CD4-positive, alpha-beta T cell treated with Interferon gamma for 1 hour (primary cell): ENCODE measurements at regions not wholly inside any gene's neighbourhood (a gene's known extent, or its start where the extent isn't known, plus 50 kb on each side); places are given as distances from the start of the nearest gene placed in this dataset.
"Not testable (repeated sequence)": the region's sequence is repeated elsewhere in the genome, so short reads cannot be mapped to it uniquely, and the experiment has no call there.

Experiments
- DNase-seq: peaks from one replicate; pipeline ENCODE4 v3.0.0-alpha.2; 2020

- no peak for DNase-seq
These were observed 1068.4 kb upstream of the SPRY2 start for GRCh38 chr13:81409284-81409683.

GRCh38 chr13:81408647-81409046, 1067.7 kb upstream of the SPRY2 start:
- DNase-seq: no peak

GRCh38 chr13:81406639-81407292, 1065.8 kb upstream of the SPRY2 start:
- DNase-seq: no peak

DNA sequence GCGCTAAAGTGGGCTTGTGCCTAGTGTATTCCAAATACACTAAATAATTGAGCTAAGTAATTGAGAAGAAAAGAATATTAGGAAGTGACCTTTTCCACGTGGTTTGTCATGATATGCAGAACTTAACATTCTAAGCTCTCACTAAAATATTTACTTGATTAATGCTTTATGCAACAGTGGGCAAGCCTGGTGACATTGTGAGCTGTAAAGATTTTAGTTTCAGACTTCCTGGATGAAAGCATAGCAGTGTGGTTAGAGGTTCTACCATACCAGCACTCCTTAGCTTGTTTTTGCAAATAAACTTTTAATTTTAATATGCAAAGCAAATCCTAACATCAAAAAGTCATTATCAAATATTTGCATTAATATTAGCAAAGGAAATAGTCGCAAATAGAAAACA, 1065.1 kb upstream of the SPRY2 start:
- DNase-seq: no peak

DNA sequence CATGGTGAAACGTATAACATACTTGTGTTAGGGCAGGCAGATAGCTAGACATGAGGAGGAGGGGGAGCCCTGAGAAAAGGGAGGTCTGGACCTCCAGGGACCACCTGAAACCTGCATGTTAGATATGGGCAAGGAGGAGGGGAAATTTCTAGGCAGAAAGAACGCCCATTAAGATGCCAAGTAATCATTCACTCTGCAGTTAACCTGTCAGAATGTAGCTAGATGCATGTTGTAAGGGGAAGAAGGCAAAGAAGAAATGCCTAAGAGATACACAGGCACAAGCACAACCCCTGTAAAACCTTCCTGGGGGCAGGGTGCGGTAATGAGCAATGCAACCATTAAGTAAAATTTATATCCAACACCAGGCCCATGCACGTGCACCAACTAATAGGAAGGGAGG, 1055.3 kb upstream of the SPRY2 start:
- DNase-seq: no peak

GRCh38 chr13:81395368-81395767, 1054.4 kb upstream of the SPRY2 start:
- no peak for DNase-seq

DNA sequence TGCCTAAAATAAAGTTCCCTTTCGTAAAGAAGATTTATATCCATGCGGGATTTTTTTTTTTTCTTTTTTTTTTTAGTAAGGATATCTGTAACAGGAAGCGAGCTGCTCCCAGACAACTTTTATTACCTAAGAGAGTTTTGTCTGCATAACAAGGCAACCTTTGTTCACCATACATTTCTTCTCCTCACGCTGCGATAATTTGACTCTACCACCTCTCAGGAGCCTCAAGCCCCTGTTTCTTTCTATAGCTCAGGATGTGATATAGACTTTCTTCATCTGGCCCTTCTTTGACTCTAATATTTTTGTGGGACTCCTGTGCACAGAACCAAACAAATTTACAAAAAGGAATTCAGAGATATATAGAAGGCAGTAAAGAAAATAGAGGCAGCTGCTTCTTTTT, 1053.7 kb upstream of the SPRY2 start:
- no peak for DNase-seq

DNA sequence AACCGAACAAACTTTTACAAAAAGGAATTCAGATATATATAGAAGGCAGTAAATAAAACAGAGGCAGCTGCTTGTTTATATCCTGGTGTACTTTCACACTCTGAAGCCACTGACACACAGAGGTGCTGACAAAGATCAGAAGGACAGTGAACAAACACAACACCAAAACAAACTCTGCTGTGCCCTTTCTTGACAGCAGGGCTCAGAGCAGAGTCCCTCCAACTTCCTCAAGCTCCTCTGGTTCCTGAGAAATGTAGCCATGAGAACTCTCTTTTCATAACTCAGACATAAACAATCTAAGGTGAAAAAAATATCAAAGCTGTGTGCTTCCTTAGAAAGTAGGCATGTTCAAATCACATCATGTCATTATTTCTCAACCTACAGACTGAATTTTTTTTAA, 1052.8 kb upstream of the SPRY2 start:
- DNase-seq: no peak

DNA sequence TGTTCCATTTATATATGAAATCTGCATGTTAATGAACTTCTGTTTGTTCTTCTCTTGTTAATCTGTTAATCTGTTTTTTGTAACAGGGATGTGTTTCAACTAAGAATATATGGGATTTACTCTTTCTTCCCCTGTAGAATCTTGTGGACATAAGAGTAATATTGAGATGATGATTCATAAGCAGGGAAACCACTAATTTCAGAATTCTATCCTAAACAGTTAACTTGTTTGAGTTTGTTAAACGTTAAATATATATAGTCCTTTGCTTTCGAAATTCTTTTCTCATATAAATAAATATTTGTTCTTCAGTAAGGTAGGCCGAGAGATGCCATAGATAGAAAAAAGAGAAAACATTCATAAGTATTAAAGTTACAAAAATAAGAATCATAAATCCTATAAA, 1052.2 kb upstream of the SPRY2 start:
- DNase-seq: no peak

DNA sequence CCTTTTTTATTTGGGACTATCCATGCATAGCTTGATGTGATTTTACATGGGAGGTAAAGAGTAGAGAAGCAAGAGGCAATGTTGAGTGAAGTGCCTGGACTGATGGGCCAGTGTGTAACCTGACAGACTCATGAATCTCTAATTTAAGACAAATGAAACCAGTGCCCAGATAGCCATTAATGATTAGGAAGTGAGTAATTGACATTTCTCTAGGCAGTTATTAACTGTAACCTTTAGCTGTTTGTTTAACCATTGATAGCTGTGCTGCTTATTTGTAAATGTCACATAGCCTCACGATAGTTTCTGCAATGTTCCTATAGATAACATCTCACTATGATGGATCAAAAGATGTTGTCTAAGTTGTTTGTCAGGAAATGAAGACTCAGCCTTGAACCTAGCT, 1047.5 kb upstream of the SPRY2 start:
- DNase-seq: no peak

- DNase-seq: no peak
These were observed 1042.5 kb upstream of the SPRY2 start for GRCh38 chr13:81383444-81383843.

GRCh38 chr13:81382246-81382645, 1041.3 kb upstream of the SPRY2 start:
- no peak for DNase-seq

- no peak for DNase-seq
These were observed 1040.6 kb upstream of the SPRY2 start for GRCh38 chr13:81381560-81381959.

DNA sequence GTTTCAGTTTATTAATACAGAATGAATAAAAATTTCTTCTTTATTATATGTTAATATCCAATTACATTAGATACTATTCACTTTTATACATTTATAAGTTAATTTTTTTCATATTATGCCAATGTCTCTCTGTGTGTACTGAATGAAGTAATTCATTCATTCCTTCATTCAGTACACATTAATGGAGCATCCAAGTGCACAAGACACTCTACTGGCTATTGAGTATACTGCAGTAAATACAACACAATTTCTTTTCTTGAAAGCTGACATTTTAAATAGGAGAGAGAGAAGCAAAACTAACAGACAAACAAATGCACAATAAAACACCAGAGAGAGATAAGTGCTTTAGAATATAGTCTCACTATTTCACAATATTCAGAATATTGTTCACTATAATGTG, 1038.3 kb upstream of the SPRY2 start:
- DNase-seq: no peak

- DNase-seq: no peak
These were observed 1037.0 kb upstream of the SPRY2 start for GRCh38 chr13:81377921-81378320.

DNA sequence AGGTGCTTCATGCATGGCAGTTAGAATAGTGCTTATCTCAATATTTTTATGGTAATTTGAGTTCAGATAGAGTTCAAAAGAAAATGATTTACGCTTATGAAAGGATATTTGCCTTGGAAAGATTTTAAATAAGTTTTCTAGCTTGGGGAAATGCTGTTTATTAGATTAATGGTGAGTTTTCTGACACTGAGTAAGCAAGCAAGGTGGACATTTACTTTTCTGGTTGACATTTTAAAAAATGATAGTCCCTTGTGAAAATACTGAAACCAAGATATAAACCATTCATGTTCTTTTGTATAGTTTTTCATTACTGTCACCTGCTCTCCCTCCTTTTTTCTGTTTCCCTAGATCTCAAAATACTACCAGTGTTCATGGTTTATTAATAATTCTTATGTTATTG, 1034.8 kb upstream of the SPRY2 start:
- DNase-seq: no peak

GRCh38 chr13:81362711-81363110, 1021.8 kb upstream of the SPRY2 start:
- not testable (repeated sequence) for DNase-seq

GRCh38 chr13:81350056-81350455, 1009.1 kb upstream of the SPRY2 start:
- DNase-seq: no peak

- DNase-seq: not testable (repeated sequence)
These were observed 999.5 kb upstream of the SPRY2 start for GRCh38 chr13:81340118-81341069.

GRCh38 chr13:81339666-81340065, 998.7 kb upstream of the SPRY2 start:
- not testable (repeated sequence) for DNase-seq

- DNase-seq: no peak
These were observed 993.6 kb upstream of the SPRY2 start for GRCh38 chr13:81334481-81334880.

DNA sequence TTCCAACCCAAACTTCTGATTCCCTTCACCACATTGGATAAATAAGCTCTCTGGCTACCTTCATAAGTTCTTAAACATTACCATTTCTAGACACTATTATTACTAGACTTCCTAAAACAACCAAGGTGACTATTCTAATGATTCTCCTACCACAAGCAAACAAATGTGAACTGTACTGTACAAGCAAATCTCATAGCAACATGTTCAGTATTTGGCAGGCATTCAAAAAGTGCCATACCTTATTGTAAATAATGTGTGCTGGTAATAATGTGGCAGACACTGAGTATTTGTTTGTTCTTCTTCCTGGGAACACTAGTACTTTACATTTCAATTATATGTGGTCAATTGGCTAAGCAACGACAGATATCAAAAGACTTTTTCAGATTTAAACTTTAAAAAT, 986.0 kb upstream of the SPRY2 start:
- no peak for DNase-seq

DNA sequence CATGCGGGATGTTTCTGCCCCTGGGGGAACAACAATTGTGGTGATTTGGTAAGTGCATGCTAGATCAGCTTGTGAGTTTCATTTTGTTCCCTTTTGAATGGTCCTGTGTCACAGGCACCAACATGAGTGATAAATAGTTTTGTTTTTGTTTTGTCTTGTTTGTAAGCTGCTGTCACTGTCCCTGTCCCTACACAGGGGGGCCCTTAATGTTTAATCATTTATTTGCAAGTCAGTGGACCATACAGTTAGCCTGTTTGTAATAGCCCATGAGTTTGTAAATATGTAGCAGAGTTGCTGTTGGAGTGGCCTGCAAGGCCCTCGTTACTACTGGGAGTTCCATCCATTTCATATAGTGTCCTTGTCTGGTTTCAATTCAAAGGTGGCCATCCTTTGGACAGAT, 979.6 kb upstream of the SPRY2 start:
- DNase-seq: no peak

DNA sequence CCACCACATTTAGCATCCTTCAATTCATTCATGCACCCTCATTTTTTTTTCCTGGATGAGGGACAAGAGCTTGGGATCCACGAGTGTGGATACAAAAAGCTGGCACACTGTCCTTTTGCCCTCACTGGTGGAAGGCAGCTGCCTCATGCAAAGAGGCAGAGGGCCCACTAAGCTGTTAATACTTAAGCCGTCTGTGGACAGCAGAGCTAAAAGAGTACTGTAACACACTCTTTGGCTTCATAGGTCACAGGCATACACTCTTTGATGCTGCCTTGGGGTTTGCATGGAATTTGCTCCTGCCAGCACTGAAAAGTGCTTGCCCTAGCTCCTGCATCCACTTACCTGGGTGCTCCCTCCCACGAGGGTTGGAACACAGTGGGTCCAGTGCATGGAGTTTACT, 978.4 kb upstream of the SPRY2 start:
- DNase-seq: no peak
